ENCODE measurements at regions not wholly inside any gene's neighbourhood (a gene's known extent, or its start where the extent isn't known, plus 50 kb on each side); places are given as distances from the start of the nearest gene placed in this dataset.
A peak's percentile ranks its signal among the peaks of the same experiment; 100 is the strongest.

DNA sequence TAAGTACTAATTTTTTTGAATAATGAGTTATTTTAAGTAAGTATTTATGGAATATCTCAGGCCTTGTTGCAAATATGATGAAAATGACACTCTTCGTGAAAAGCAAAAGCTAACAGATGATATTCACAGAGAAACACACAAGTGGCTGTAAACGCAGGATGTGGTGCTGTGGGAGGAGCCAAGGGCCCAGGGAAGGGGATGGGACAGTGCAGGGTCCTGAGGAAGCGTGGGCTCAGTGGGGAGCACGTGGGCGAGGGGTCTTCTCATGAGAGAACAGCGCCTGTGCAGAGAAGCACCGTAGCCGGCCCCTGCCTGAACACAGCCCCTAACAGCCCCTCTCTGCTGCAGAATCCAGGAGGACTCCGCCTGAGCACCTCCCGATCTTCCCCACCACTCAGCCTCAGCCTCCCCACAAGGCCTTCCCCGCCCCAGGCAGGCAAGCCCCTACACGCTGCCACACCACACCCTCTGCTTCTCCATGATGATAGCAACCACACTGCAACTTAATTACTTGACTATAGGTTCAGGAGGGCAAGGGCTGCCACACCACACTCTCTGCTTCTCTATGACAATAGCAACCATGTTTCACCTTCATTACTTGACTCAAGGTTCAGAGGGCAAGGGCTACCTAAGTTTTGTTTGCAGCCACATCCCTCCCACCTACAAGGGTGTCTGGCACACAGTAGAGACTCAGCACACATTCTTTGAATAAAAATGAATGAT, 152.6 kb upstream of the RNF32 start:
- TF ChIP-seq, protein P1, sequence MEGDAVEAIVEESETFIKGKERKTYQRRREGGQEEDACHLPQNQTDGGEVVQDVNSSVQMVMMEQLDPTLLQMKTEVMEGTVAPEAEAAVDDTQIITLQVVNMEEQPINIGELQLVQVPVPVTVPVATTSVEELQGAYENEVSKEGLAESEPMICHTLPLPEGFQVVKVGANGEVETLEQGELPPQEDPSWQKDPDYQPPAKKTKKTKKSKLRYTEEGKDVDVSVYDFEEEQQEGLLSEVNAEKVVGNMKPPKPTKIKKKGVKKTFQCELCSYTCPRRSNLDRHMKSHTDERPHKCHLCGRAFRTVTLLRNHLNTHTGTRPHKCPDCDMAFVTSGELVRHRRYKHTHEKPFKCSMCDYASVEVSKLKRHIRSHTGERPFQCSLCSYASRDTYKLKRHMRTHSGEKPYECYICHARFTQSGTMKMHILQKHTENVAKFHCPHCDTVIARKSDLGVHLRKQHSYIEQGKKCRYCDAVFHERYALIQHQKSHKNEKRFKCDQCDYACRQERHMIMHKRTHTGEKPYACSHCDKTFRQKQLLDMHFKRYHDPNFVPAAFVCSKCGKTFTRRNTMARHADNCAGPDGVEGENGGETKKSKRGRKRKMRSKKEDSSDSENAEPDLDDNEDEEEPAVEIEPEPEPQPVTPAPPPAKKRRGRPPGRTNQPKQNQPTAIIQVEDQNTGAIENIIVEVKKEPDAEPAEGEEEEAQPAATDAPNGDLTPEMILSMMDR (IDR thresholded peaks at IDR 0.05; ENCODE audit: control insufficient read depth, extremely low read depth, insufficient read depth) = no peak
- no peak overlapping the region for H3K4me3 ChIP-seq (ENCODE audit: low read depth, low read length)

DNA sequence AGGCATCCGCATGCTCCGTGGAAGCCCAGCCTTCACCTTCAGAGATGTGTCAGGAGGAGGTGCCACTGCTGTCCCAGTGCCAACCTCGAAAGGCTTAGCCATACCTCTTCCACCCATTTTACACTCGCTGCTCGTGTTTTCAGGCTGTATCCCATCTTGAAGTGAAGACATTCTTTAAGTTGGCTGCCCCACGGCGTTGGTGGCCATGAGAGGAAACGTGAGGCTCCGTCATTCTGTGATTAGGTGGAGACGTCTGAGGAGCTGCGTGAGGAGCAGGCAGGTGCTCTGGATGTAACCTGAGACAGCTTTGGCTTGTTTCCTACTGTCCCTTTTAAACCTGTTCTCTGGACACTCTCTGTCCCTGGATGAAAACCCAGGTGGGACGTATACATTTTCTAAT, 159.9 kb upstream of the RNF32 start:
- peak; percentile 82 for DNase-seq (ENCODE audit: low read depth)
- TF ChIP-seq, protein P1 (IDR thresholded peaks at IDR 0.05; ENCODE audit: control insufficient read depth, extremely low read depth, insufficient read depth) = no peak
- H3K4me3 ChIP-seq (ENCODE audit: low read depth, low read length) = no peak overlapping the region

More for the DNA sequence above, 152.6 kb upstream of the RNF32 start:
- DNase-seq (ENCODE audit: low read depth) = no peak

DNA sequence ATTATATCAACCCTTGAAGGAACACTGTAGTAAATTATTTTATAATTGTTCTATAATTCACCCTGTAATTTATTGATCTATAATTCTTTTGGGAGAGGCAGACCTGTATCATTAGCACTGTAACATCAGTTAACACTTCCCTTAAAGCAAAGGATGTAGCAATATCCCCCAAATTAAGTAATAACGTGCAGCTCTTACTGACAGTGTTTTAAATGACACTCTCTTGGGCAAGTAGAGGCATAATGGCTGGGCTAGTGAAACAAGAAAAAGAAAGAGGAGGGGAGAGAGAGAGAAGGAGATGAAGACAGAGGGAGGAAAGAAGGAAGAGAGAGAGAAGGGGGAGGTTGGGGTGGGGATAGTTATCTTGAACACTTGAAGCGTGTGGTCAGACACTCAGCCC, 161.0 kb upstream of the RNF32 start:
- DNase-seq (ENCODE audit: low read depth) = no peak
- H3K4me3 ChIP-seq (ENCODE audit: low read depth, low read length) = no peak overlapping the region
- TF ChIP-seq, protein P1 (IDR thresholded peaks at IDR 0.05; ENCODE audit: control insufficient read depth, extremely low read depth, insufficient read depth) = no peak

DNA sequence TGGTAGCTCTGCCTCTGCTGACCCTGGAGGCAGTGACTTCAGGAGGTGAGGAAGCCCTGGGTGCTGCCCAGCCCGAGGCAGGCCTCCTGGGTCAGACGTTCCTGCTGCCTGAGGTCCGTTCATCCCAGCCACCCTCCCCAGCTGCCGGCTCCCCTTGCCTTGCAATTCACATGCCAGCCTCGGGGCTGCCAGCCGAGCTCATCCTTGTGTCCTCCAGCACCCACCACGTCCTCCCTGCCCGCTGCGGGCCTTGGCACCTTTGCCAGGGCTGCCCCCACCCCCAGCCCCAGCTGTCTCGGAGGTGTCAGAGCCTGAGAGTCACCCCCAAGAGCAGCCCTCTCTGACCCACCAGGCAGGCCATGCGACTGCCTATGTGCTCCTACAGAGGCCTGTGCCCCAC, 162.1 kb upstream of the RNF32 start:
- no peak for DNase-seq (ENCODE audit: low read depth)
- H3K4me3 ChIP-seq (ENCODE audit: low read depth, low read length) = no peak overlapping the region
- TF ChIP-seq, protein P1 (IDR thresholded peaks at IDR 0.05; ENCODE audit: control insufficient read depth, extremely low read depth, insufficient read depth) = no peak

DNA sequence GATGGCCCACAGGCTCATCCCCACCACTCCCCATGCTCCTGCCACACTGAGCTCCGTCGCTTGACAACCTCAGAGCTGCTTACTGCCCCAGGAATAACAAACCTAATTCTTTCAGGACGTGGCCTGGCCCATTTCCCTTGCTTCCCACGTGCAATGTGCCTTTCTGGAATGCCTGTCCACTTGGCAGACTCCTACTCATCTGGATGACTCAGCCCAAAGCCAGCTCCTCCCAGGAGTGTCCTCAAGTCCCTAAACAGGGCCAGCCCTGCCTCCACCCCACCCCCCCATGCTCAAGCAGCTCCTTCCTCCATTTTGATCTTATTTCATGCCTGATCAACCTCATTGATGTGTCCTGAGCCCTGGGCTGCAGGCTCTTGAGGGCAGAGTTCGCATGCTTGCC, 164.9 kb upstream of the RNF32 start:
- no peak for DNase-seq (ENCODE audit: low read depth)
- no peak overlapping the region for H3K4me3 ChIP-seq (ENCODE audit: low read depth, low read length)
- TF ChIP-seq, protein P1 (IDR thresholded peaks at IDR 0.05; ENCODE audit: control insufficient read depth, extremely low read depth, insufficient read depth) = no peak

DNA sequence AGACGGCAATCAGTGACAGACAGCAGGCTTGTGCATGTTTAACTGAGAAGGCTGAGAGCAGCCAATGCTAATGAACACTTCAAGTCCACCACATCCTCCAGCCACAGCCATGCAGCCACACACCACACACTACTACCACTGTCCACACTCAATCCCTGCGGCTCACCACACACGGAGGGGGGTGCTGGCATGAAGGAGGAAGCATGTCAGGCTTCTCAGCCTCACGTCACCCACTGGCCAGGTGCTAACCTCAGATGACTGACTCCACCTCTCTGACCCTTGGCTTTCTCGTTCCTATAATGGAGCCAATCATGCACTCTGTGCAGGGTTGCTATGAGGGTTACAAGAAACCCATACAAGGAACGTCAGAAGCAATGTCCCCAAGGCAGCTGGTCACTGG, 165.4 kb upstream of the RNF32 start:
- TF ChIP-seq, protein P1 (IDR thresholded peaks at IDR 0.05; ENCODE audit: control insufficient read depth, extremely low read depth, insufficient read depth) = no peak
- DNase-seq (ENCODE audit: low read depth) = no peak
- no peak overlapping the region for H3K4me3 ChIP-seq (ENCODE audit: low read depth, low read length)

DNA sequence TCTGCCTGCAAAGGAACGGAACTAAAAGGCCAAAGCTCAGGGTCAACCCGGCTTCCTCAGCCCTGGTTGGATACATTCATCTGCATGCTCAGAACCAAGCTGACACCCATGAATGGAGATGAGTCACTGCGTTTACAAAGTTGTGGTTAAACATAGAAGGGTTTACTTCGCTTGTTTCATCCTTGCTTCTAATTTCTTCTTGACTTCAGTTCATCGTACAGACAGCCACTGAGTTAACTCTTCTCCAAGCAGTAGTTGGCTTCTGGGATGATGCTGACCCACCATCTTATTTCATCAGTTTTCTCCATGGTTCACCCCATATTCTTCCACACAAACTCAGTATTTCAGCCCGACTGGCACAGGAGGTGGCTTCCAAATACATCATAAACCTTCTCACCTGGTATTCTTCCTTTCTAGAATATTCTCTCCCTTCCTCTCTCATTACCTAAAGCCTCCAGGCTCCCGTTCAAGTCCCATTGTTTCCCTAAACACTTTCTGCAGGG, 166.3 kb upstream of the RNF32 start:
- TF ChIP-seq, protein P1 (IDR thresholded peaks at IDR 0.05; ENCODE audit: control insufficient read depth, extremely low read depth, insufficient read depth) = no peak
- no peak for DNase-seq (ENCODE audit: low read depth)
- no peak overlapping the region for H3K4me3 ChIP-seq (ENCODE audit: low read depth, low read length)

All from LNCaP clone FGC (cell line).